Activated naive CD8-positive, alpha-beta T cell treated with anti-CD3 and anti-CD28 coated beads for 36 hours (primary cell): ENCODE measurements at regions not wholly inside any gene's neighbourhood (a gene's known extent, or its start where the extent isn't known, plus 50 kb on each side); places are given as distances from the start of the nearest gene placed in this dataset.
"Not testable (repeated sequence)": the region's sequence is repeated elsewhere in the genome, so short reads cannot be mapped to it uniquely, and the experiment has no call there.

Experiments
- DNase-seq: peaks from one replicate; pipeline ENCODE4 v3.0.0; 2021
- H3K27ac Mint-ChIP-seq: one replicate; pipeline ENCODE4 v1.8.0; 2022; ENCODE audit warnings: mild to moderate bottlenecking, moderate library complexity, mixed read lengths
- H3K27me3 Mint-ChIP-seq: one replicate; pipeline ENCODE4 v1.8.0; 2022; ENCODE audit warnings: mild to moderate bottlenecking, mixed read lengths
- H3K36me3 Mint-ChIP-seq: one replicate; pipeline ENCODE4 v1.8.0; 2021; ENCODE audit warnings: mild to moderate bottlenecking, mixed read lengths
- H3K4me1 Mint-ChIP-seq: one replicate; pipeline ENCODE4 v1.8.0; 2021; ENCODE audit warnings: mixed read lengths
- H3K4me3 Mint-ChIP-seq: one replicate; pipeline ENCODE4 v1.8.0; 2022; ENCODE audit warnings: mild to moderate bottlenecking, moderate library complexity, mixed read lengths
- H3K9me3 Mint-ChIP-seq: one replicate; pipeline ENCODE4 v1.8.0; 2022; ENCODE audit warnings: mixed read lengths

- DNase-seq, H3K27me3 Mint-ChIP-seq, H3K36me3 Mint-ChIP-seq: not testable (repeated sequence)
Measured at GRCh38 chr7:10786976-10787375, 186.7 kb upstream of the PHF14 start.

GRCh38 chr7:10789170-10789569, 184.5 kb upstream of the PHF14 start:
- DNase-seq, result no peak
- no peak overlapping the region for H3K27ac Mint-ChIP-seq
- no peaks in the 10 kb centered on the region for H3K27me3 Mint-ChIP-seq
- no peaks in the 10 kb centered on the region for H3K9me3 Mint-ChIP-seq
- H3K4me1 Mint-ChIP-seq, result no peaks in the 10 kb centered on the region
- no peak overlapping the region for H3K4me3 Mint-ChIP-seq
- H3K36me3 Mint-ChIP-seq, result no peaks in the 10 kb centered on the region

More at GRCh38 chr7:10786976-10787375, 186.7 kb upstream of the PHF14 start:
- H3K9me3 Mint-ChIP-seq, H3K4me3 Mint-ChIP-seq, H3K4me1 Mint-ChIP-seq, H3K27ac Mint-ChIP-seq: not testable (repeated sequence)

DNA sequence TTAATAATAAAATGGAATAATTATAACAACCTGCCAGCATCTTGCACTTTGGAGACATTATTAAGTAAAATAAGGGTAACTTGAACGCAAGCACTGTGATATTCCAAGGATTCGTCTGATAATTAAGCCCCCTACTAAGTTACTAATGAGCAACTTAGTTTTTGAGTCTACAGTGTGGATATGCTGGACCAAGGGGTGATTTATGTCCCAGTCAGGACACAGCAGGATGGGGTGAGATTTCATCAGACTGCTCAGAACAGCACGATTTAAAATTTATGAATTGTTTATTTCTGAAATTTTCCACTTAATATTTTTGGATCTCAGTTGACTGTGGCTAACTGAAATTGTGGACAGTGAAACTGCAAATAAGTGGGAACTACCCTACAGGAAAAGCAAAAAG, 182.8 kb upstream of the PHF14 start:
- no peaks in the 10 kb centered on the region for H3K9me3 Mint-ChIP-seq
- DNase-seq, result no peak
- H3K27ac Mint-ChIP-seq, result no peak overlapping the region
- H3K36me3 Mint-ChIP-seq, result no peaks in the 10 kb centered on the region
- no peaks in the 10 kb centered on the region for H3K27me3 Mint-ChIP-seq
- H3K4me1 Mint-ChIP-seq, result no peaks in the 10 kb centered on the region
- no peak overlapping the region for H3K4me3 Mint-ChIP-seq

- H3K4me3 Mint-ChIP-seq, result no peak overlapping the region
- H3K36me3 Mint-ChIP-seq, result no peaks in the 10 kb centered on the region
- no peaks in the 10 kb centered on the region for H3K4me1 Mint-ChIP-seq
- DNase-seq, result no peak
- no peaks in the 10 kb centered on the region for H3K9me3 Mint-ChIP-seq
- H3K27ac Mint-ChIP-seq, result no peak overlapping the region
- H3K27me3 Mint-ChIP-seq, result peaks cover 6% of the 10 kb centered on the region
Measured at GRCh38 chr7:10793995-10794775, 179.5 kb upstream of the PHF14 start.

DNA sequence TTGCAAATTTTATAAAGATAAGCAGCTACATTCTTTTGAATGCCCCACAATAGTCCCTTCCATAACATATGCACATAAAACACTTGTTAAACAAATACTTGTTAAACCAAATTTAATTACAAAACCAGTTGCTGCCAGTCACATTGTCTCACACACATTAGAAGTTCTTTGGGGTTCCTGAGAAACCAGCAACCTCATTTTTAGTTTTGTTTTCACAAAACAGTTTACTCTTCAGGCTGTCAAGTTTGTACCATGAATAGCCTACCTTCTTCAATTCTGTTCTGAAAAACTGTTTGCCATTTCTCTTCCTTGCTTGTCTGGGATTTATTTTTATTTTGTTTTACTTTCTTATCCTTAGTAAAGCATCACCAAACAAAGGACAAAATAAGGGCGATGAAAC, 176.5 kb upstream of the PHF14 start:
- Mint-ChIP-seq H3K27ac (no peak overlapping the region), H3K4me1 (no peaks in the 10 kb centered on the region), H3K27me3 (peaks cover 11% of the 10 kb centered on the region), H3K36me3 (no peaks in the 10 kb centered on the region), H3K9me3 (no peaks in the 10 kb centered on the region), H3K4me3 (no peak overlapping the region)
- no peak for DNase-seq

DNA sequence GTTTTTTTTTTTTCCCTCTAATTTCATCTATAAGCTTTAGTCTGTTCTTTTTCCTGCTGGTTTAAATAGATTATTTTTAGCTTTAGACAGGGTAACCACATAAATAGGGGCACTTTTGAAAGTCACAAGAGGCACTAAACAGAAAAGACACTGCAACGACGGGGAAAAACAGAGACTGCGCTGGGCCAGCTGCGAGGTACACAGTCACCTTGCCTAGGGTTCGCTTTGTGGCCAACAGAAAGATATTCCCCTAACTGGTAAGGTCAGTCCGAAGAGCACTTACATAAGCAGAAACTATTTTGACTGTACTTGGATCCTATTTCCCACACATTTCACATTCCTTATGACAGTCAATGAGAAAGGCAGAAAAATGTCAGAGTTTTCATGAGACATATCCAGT, 175.6 kb upstream of the PHF14 start:
- no peaks in the 10 kb centered on the region for H3K4me1 Mint-ChIP-seq
- no peaks in the 10 kb centered on the region for H3K9me3 Mint-ChIP-seq
- no peak for DNase-seq
- H3K36me3 Mint-ChIP-seq, result no peaks in the 10 kb centered on the region
- no peak overlapping the region for H3K27ac Mint-ChIP-seq
- no peak overlapping the region for H3K4me3 Mint-ChIP-seq
- H3K27me3 Mint-ChIP-seq, result peaks cover 11% of the 10 kb centered on the region

DNA sequence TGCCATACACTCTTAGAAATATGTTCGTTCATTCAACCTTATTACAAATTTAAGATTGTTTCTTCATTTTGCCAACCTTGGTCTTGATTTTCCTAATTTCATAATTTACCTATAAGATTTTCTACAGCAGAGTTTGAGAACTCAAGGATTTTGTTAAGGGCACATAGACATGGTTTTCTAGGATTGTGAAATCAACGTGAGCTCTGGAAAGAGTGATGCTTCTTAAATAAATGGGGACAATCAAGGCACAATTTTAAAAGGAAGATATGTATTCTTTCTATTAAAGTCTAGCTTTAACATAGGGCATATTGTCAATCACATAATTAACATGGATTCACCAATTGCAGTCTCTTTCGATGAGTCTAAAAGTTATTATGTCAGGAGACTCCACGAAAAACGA, 174.2 kb upstream of the PHF14 start:
- no peak for DNase-seq
- Mint-ChIP-seq H3K36me3 (no peaks in the 10 kb centered on the region), H3K4me3 (no peak overlapping the region), H3K9me3 (no peaks in the 10 kb centered on the region), H3K27ac (no peak overlapping the region), H3K27me3 (peaks cover 11% of the 10 kb centered on the region), H3K4me1 (no peaks in the 10 kb centered on the region)

- Mint-ChIP-seq H3K9me3 (no peaks in the 10 kb centered on the region), H3K4me3 (no peak overlapping the region), H3K27me3 (peaks cover 11% of the 10 kb centered on the region), H3K27ac (no peak overlapping the region), H3K36me3 (no peaks in the 10 kb centered on the region), H3K4me1 (no peaks in the 10 kb centered on the region)
- DNase-seq, result no peak
Measured at GRCh38 chr7:10802011-10802410, 171.7 kb upstream of the PHF14 start.

DNA sequence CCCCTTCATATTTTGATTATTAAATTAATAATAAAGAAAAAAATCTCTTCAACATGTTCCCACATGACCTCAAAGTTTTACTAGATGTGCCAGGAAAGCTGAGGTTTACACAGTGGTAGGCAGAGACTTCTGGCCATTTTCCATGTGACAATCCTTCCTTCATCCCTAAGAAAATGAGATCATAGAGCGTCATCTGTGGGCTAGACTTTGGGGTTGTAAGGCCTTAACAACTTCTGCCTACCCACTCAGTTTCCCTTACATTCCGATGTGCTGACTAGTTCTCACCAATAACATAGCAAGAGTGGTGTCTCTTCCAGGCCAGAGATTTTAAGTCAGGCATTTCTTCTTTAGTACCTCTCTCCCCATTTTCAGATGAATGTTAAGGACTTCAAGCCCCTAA, 171.1 kb upstream of the PHF14 start:
- no peak for DNase-seq
- H3K27ac Mint-ChIP-seq, result no peak overlapping the region
- H3K36me3 Mint-ChIP-seq, result no peaks in the 10 kb centered on the region
- no peak overlapping the region for H3K4me3 Mint-ChIP-seq
- no peaks in the 10 kb centered on the region for H3K9me3 Mint-ChIP-seq
- peaks cover 11% of the 10 kb centered on the region for H3K27me3 Mint-ChIP-seq
- H3K4me1 Mint-ChIP-seq, result no peaks in the 10 kb centered on the region

GRCh38 chr7:10803720-10804119, 170.0 kb upstream of the PHF14 start:
- Mint-ChIP-seq H3K27ac (no peak overlapping the region), H3K9me3 (no peaks in the 10 kb centered on the region), H3K36me3 (no peaks in the 10 kb centered on the region), H3K4me3 (no peak overlapping the region), H3K4me1 (no peaks in the 10 kb centered on the region), H3K27me3 (peaks cover 5% of the 10 kb centered on the region)
- no peak for DNase-seq

DNA sequence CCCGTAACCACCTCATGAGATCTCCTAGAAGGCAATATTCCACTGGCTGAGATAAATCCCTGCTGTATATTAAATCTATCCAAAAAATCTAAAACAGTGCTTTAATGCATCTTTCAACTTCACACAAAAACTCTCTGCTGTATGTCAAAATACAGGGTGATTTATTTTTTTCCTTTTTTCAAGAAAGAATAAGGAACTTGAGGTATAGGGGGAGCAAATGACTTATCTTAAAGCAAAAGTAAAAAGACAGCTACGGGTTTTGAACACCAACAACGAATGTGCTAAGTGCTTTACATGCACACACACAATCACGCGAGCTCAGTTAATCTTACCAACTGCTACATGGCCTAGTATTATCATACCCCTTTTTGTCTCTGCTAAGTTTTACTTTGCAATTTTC, 168.9 kb upstream of the PHF14 start:
- Mint-ChIP-seq H3K27me3 (peaks cover 4% of the 10 kb centered on the region), H3K36me3 (no peaks in the 10 kb centered on the region), H3K27ac (no peak overlapping the region)

GRCh38 chr7:10815546-10815945, 158.1 kb upstream of the PHF14 start:
- no peak overlapping the region for H3K4me3 Mint-ChIP-seq
- no peaks in the 10 kb centered on the region for H3K9me3 Mint-ChIP-seq
- no peaks in the 10 kb centered on the region for H3K36me3 Mint-ChIP-seq
- no peak overlapping the region for H3K27ac Mint-ChIP-seq
- no peaks in the 10 kb centered on the region for H3K4me1 Mint-ChIP-seq
- H3K27me3 Mint-ChIP-seq, result no peaks in the 10 kb centered on the region
- DNase-seq, result no peak

More for the DNA sequence above, 168.9 kb upstream of the PHF14 start:
- DNase-seq, result no peak
- Mint-ChIP-seq H3K4me1 (no peaks in the 10 kb centered on the region), H3K4me3 (no peak overlapping the region), H3K9me3 (no peaks in the 10 kb centered on the region)

DNA sequence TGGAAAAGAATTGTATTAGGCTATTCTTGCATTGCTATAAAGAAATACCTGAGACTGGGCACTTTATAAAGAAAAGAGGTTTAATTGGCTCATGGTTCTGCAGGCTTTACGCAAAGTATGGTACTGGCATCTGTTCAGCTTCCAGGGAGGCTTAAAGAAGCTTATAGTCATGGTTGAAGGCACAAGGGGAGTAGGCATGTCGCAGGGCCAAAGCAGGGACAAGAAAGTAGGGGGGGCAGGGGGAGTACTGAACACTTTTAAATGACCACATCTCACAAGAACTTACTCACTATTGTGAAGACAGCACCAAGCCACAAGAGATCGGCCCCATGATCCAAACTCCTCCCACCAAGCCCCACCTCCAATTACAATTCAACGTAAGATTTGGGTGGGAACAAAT, 152.5 kb upstream of the PHF14 start:
- Mint-ChIP-seq H3K9me3 (no peaks in the 10 kb centered on the region), H3K27ac (no peak overlapping the region), H3K4me3 (no peak overlapping the region), H3K36me3 (no peaks in the 10 kb centered on the region), H3K27me3 (no peaks in the 10 kb centered on the region), H3K4me1 (no peaks in the 10 kb centered on the region)
- DNase-seq, result no peak

GRCh38 chr7:10824154-10824553, 149.5 kb upstream of the PHF14 start:
- no peaks in the 10 kb centered on the region for H3K9me3 Mint-ChIP-seq
- H3K4me1 Mint-ChIP-seq, result no peaks in the 10 kb centered on the region
- H3K27me3 Mint-ChIP-seq, result no peaks in the 10 kb centered on the region
- no peaks in the 10 kb centered on the region for H3K36me3 Mint-ChIP-seq
- H3K27ac Mint-ChIP-seq, result no peak overlapping the region
- H3K4me3 Mint-ChIP-seq, result no peak overlapping the region
- DNase-seq, result no peak

- Mint-ChIP-seq H3K4me3 (no peak overlapping the region), H3K9me3 (no peaks in the 10 kb centered on the region), H3K36me3 (no peaks in the 10 kb centered on the region), H3K27ac (no peak overlapping the region), H3K27me3 (peaks cover 4% of the 10 kb centered on the region), H3K4me1 (no peaks in the 10 kb centered on the region)
- no peak for DNase-seq
Measured at GRCh38 chr7:10838228-10838627, 135.4 kb upstream of the PHF14 start.

GRCh38 chr7:10845225-10845624, 128.4 kb upstream of the PHF14 start:
- H3K27ac Mint-ChIP-seq, result no peak overlapping the region
- H3K4me3 Mint-ChIP-seq, result no peak overlapping the region
- H3K4me1 Mint-ChIP-seq, result no peaks in the 10 kb centered on the region
- no peaks in the 10 kb centered on the region for H3K36me3 Mint-ChIP-seq
- H3K27me3 Mint-ChIP-seq, result no peaks in the 10 kb centered on the region
- DNase-seq, result no peak
- H3K9me3 Mint-ChIP-seq, result no peaks in the 10 kb centered on the region
